Stimulated activated naive CD8-positive, alpha-beta T cell treated with anti-CD3 and anti-CD28 coated beads, Interleukin-15, Interleukin-2, amounts not matched to agents 100 U/mL and 50 U/mL, for 24 hours (primary cell): ENCODE measurements at regions not wholly inside any gene's neighbourhood (a gene's known extent, or its start where the extent isn't known, plus 50 kb on each side); places are given as distances from the start of the nearest gene placed in this dataset.

Source experiments
- ATAC-seq: fragments of 150-1000 bp; cut with Tn5 transposase; one replicate; pipeline ENCODE4 v1.10.0; 2021
- DNase-seq: peaks from one replicate; pipeline ENCODE4 v3.0.0; 2021

DNA sequence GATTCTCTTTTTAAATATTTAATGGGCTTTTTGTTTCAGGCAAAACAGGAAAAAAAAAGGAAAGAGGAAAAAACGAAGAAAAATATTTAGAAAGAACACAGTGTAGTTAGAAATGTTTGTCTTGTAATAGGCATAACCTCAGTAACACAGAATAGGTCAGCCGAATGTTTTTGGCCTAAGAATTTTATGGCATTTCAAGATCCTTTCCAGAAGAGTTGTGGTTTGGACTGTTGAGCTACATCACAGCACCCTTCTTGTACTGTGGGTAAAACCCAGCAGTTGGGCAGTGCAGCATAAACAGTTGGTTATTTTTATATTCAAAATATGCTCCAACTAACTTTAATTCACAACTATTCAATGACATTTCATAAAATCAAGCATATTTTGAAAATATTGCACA lies 474.4 kb upstream of the AGTR1 start:
- ATAC-seq (no peak), DNase-seq (no peak)

DNA sequence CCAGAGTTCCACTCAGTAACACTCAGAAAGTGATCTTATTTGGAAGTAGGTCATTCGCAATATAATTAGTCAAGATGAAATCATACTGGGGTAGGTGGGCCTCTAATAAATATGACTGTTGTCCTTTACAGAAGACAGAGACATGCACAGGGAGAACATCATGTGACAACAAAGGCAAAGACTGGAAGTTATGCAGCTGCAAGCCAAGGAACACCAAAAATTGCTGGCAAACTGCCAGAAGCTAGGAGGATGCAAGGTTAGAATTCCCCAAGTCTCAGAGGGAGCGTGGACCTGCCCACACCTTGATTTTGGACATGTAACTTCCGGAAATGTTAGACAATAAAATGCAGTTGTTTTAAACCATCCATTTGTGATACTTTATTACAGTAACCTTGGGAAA lies 471.5 kb upstream of the AGTR1 start:
- no peak for DNase-seq
- no peak for ATAC-seq

DNA sequence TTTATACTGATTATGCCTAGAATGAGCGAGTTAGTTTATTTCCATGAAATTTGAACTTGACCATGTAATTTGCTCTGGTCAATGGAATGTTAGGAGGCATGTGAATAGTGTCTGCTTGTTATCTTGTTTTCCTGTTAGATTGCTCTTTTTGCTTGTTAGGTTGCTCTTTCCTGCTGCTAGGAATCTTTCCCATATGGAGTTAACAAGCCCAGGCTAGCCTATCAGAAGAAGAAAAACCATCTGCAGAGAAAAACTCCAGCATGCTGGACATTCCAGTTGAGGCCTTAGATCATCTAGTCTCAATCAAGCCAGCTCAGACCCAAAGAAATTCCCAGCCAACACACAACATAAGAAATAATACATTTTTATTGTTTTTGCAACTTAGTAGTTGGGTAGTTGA lies 470.2 kb upstream of the AGTR1 start:
- DNase-seq, result no peak

DNA sequence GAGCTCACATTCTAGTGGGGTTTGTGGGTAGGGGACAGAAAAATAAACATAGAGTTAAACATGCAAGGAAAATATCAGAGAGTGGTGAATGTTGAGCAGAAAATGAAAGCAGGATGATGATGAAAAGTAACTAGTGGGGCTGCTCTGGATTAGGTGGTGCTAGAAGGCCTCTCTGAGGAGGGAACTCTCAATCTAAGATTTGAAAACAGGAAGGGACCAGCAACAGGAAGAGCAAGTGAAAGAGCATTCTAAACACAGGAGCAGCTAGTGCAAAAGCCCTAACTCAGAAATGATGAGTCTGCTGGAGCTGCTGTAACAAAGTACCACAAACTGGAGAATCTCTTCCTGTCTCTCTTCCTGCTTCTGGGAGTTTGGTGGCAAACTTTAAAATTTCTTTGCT lies 468.6 kb upstream of the AGTR1 start:
- no peak for ATAC-seq
- DNase-seq, result no peak

More for the DNA sequence above, 470.2 kb upstream of the AGTR1 start:
- ATAC-seq, result no peak

DNA sequence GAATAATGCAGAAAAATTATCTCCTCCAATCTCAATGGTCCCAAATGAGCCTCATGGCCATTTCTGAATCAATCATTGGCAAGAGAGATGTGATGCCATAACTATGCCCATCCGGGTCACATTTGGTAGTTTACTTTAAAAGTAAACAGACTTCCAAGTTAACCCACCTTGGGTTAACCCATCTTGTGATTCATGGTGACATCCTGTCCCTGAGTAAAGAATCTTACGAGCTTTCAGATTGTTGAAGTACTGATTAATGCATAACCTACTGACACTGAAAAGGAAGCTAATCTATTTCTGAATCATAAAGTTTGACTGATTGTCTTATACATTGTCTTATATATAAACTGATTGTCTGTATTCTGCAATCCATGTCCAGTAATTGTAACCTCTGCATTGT lies 467.2 kb upstream of the AGTR1 start:
- DNase-seq (no peak), ATAC-seq (no peak)

- ATAC-seq, result no peak
- DNase-seq, result no peak
Observed at GRCh38 chr3:148232389-148232788, 465.3 kb upstream of the AGTR1 start.

- no peak for ATAC-seq
- DNase-seq, result no peak
Observed at GRCh38 chr3:148233403-148233802, 464.3 kb upstream of the AGTR1 start.

DNA sequence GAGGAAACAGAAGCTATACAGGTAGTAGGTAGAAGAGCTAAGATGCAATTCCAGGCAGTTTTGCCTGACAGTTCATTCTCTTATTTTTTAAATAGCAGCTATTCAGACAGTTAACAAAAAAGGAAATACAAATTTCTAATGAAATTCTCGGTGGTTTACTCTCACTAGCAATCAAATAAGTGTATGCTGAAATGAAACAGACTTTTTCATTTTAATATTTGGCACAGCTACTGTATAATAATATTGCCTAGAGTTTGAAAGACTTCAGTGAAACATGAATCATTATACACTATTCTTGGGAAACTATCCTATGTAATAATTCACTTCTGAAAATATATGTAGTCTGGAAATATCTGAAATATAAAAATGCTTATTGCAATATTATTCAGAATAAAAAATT lies 463.2 kb upstream of the AGTR1 start:
- DNase-seq, result no peak
- ATAC-seq, result no peak

- ATAC-seq (no peak), DNase-seq (no peak)
Observed at GRCh38 chr3:148235566-148235965, 462.1 kb upstream of the AGTR1 start.

GRCh38 chr3:148238421-148238821 lies 459.3 kb upstream of the AGTR1 start:
- no peak for ATAC-seq
- DNase-seq, result no peak

GRCh38 chr3:148240351-148240750 lies 457.4 kb upstream of the AGTR1 start:
- no peak for DNase-seq
- no peak for ATAC-seq

GRCh38 chr3:148243609-148244008 lies 454.1 kb upstream of the AGTR1 start:
- no peak for DNase-seq
- no peak for ATAC-seq

DNA sequence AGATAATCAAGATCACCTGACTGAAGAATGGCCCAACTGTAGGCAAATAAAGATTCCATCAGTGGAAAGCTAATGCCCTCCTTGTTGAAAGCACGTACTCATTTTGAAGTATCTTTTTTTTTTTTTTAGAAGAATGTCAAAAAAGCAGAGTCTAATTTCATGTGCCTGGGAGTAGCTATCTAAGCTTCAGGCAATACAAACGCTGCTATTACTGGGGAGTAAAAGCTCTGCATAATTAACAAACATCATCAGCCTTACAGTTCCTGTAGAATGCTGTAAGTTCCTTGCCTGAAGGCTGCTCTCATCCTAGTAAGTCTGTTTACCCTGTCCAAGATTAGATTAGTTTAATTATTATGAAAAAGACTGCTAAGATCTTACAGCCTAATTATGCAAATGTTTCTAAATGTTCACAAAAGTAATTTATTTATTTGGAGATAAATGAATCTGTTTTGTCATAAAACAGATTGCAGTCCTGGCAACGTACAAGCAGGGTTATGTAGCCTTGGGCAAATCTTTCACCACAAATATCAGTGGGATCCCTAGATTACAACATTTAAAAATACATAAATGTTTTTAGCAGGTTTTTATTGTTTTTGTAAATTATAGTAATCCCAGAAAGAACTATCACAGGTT lies 451.3 kb upstream of the AGTR1 start:
- DNase-seq, result no peak
- ATAC-seq, result no peak

DNA sequence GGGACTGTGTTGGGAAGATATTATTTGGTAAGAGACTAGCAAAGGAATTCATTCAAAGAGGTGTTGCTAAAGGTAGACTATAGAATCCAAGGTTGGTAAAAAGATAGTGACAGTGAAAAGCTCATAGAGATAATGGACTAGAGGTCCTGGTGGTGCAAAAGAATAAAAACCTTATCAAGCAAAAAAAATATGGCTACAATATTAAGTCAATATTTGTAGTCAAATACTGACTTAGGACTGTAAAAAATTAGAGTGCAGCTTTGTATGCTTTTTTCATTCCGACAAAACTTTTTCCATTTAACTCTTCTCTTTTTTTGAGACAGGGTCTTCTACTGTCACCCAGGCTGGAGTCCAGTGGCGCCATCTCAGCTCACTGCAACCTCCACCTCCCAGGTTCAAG lies 444.0 kb upstream of the AGTR1 start:
- no peak for DNase-seq
- ATAC-seq, result no peak

- DNase-seq (no peak), ATAC-seq (no peak)
Observed at GRCh38 chr3:148254402-148254801, 443.3 kb upstream of the AGTR1 start.

DNA sequence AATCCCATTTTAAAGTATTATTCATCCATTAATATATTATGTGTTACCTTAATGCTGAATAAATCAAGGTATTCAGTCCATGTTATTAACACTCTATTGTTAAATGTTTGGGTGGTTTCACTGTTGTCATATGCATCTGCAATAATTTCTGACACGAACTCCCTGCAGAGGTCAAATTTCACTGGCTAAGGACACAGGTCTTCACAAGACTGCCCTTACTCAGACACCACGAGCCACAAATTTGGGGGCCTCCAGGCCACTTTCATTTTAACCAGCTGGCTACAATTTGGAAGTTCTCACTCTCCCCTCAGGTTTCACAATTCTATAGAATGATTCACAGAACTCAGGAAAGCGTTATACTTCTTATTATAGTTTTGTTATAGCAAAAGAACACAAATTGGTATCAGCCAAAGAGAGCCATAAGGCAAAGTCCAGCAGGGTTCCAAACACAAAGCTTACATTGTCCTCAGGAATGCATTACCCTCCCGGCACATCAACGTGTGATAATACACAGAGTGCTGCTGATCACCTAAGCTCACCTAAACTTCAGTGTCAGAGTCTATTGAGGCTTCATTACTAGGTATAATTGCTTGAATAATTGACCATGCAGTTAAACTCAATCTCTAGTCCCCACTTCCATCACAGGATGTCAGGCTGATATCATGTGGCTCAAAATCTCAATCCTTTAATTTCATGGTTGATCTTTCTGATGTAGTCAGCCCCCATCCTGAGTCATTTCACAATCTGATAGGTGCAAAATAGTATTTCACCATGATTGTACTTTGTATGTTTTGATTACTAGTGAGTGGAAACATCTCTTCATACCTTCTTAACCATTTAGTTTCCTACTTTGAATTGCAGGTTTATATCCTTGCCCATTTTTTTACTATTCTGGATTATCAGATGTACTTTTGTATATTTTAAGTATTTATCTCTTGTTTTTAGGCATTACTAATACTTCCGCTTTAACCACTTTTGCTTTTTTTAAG lies 441.4 kb upstream of the AGTR1 start:
- ATAC-seq, result no peak
- no peak for DNase-seq

DNA sequence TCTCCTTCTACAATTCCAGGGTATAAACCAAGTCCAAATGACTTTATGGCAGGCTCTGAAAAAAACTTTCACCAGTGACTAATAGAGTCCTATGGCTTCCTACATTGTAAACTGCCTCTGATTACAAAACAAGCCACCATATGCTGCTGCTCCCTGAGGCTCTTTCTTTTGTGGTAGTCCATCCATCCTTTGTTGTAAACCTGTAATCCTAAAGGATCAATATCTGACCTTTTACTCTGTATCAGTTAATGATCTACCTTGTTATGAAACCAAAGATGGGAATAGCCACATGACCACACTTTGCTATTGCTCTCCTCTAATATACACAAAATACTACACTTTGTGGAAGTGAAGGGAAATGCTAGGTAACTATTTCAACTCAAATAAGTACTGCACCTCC lies 434.7 kb upstream of the AGTR1 start:
- ATAC-seq (no peak), DNase-seq (no peak)

- ATAC-seq, result no peak
- no peak for DNase-seq
Observed at GRCh38 chr3:148265841-148266240, 431.9 kb upstream of the AGTR1 start.

DNA sequence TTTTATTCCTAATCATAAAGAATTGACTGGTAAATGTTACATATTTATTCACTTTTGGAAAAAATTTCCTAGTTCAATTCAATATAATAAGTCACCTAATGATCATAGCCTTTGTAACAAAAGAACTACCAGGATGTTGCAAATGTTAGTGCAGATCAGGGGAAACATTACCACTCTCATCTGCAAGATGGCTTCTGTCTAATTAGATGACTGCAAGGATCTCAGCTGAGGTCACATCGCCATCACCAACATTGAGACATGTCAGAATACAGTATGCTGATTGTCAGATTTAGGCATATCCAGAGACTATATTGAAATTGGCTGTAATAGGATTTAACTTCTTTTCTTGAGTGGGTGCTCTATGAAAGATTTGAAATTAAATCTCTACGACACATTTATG lies 431.4 kb upstream of the AGTR1 start:
- ATAC-seq, result no peak
- DNase-seq, result no peak

DNA sequence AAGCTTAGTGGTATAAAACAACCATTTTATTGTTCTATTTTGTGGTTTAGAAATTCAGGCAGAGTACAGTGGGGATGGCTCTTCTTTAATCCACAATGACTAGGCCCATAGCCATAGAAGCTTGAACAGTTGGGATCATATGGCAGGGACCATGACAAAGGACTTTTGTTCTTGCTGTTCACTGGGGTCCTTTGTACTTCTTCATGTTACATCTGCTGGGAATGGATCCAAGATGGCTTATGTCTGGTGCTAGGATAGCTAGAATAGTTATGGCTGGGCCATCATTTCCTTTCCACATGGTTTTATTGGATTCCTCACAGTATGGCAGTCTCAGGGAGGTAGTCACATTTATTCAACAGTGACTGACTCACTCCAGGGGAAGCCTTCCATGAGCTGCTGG lies 427.9 kb upstream of the AGTR1 start:
- ATAC-seq (no peak), DNase-seq (no peak)

- DNase-seq (no peak), ATAC-seq (no peak)
Observed at GRCh38 chr3:148280623-148281242, 417.0 kb upstream of the AGTR1 start.

DNA sequence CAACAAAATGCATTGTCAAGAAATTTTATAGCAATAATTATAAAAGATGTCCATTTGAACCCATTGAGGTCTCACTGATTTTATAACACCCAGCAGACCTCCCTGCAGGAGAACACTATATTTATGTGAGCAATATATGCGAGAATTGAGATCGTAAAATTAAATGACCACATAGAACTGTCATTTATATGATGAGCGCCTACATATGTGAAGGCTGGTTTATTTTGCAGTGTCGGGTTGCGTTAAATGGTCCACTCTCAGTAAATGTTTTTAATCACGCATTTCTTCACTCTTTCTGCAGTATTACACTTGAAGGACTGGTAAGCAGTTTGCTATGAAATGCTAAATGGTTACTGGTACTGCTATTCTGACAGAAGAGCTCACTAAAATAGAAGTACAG lies 408.5 kb upstream of the AGTR1 start:
- DNase-seq (no peak), ATAC-seq (no peak)

DNA sequence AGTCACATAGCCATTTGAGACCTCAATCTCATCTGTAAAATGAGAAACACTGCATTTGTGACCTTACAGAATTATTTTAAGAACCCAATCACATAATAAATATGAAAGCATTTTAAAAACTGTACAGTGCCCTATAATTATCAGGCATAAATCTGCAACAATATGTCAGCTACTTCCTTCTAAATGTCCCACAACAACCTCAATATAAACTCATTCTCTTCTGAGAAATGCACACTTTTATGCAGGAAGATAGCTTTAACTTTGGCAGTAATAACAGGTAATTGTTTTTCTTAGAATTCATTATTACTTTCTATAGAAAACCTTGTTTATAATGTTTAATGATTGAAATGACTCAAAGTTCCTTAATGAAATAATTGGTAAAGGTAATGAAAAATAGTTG lies 400.7 kb upstream of the AGTR1 start:
- ATAC-seq (no peak), DNase-seq (no peak)
